ENCODE measurements at regions not wholly inside any gene's neighbourhood (a gene's known extent, or its start where the extent isn't known, plus 50 kb on each side); places are given as distances from the start of the nearest gene placed in this dataset.
"Not testable (repeated sequence)": the region's sequence is repeated elsewhere in the genome, so short reads cannot be mapped to it uniquely, and the experiment has no call there.

- DNase-seq (ENCODE audit: low read depth) = no peak
Observed at GRCh38 chr4:138892483-138893407, 122.8 kb upstream of the NOCT start.

GRCh38 chr4:138891631-138892031 lies 124.0 kb upstream of the NOCT start:
- DNase-seq (ENCODE audit: low read depth) = no peak

- no peak for DNase-seq (ENCODE audit: low read depth)
Observed at GRCh38 chr4:138890891-138891570, 124.5 kb upstream of the NOCT start.

GRCh38 chr4:138889216-138889615 lies 126.4 kb upstream of the NOCT start:
- no peak for DNase-seq (ENCODE audit: low read depth)

- DNase-seq (ENCODE audit: low read depth) = no peak
Observed at GRCh38 chr4:138887741-138888140, 127.8 kb upstream of the NOCT start.

GRCh38 chr4:138887341-138887740 lies 128.2 kb upstream of the NOCT start:
- DNase-seq (ENCODE audit: low read depth) = no peak

- DNase-seq (ENCODE audit: low read depth) = no peak
Observed at GRCh38 chr4:138879757-138880156, 135.8 kb upstream of the NOCT start.

- peak; percentile 96 for DNase-seq (ENCODE audit: low read depth)
Observed at GRCh38 chr4:138875891-138876608, 139.5 kb upstream of the NOCT start.

GRCh38 chr4:138871555-138871875 lies 144.1 kb upstream of the NOCT start:
- no peak for DNase-seq (ENCODE audit: low read depth)

- DNase-seq (ENCODE audit: low read depth) = peak; percentile 65
Observed at GRCh38 chr4:138870737-138871554, 144.6 kb upstream of the NOCT start.

GRCh38 chr4:138869631-138870030 lies 145.9 kb upstream of the NOCT start:
- DNase-seq (ENCODE audit: low read depth) = no peak

- DNase-seq (ENCODE audit: low read depth) = no peak
Observed at GRCh38 chr4:138869165-138869564, 146.4 kb upstream of the NOCT start.

GRCh38 chr4:138868562-138868961 lies 147.0 kb upstream of the NOCT start:
- DNase-seq (ENCODE audit: low read depth) = peak; percentile 36

GRCh38 chr4:138867404-138867803 lies 148.2 kb upstream of the NOCT start:
- DNase-seq (ENCODE audit: low read depth) = no peak

- DNase-seq (ENCODE audit: low read depth) = no peak
Observed at GRCh38 chr4:138866314-138866713, 149.3 kb upstream of the NOCT start.

- DNase-seq (ENCODE audit: low read depth) = no peak
Observed at GRCh38 chr4:138865765-138866164, 149.8 kb upstream of the NOCT start.

GRCh38 chr4:138864961-138865720 lies 150.4 kb upstream of the NOCT start:
- DNase-seq (ENCODE audit: low read depth) = peak; percentile 54

- no peak for DNase-seq (ENCODE audit: low read depth)
Observed at GRCh38 chr4:138863160-138863559, 152.4 kb upstream of the NOCT start.

GRCh38 chr4:138861135-138861534 lies 154.4 kb upstream of the NOCT start:
- peak; percentile 60 for DNase-seq (ENCODE audit: low read depth)

- DNase-seq (ENCODE audit: low read depth) = not testable (repeated sequence)
Observed at GRCh38 chr4:138860357-138860756, 155.2 kb upstream of the NOCT start.

GRCh38 chr4:138859254-138859653 lies 156.3 kb upstream of the NOCT start:
- peak; percentile 97 for DNase-seq (ENCODE audit: low read depth)

All from renal cortical epithelial cell (primary cell).